A673 (cell line): ENCODE measurements at regions not wholly inside any gene's neighbourhood (a gene's known extent, or its start where the extent isn't known, plus 50 kb on each side); places are given as distances from the start of the nearest gene placed in this dataset.

Experiments used
- CTCF ChIP-seq: fragments of 300-800, 200-600 bp; sonication (generic); conservative IDR thresholded peaks from 2 replicates; pipeline ENCODE4 v1.5.1; 2017; ENCODE audit warnings: low read depth, mild to moderate bottlenecking, antibody characterized with exemption, low read length, moderate library complexity, mixed read lengths
- EZH2 ChIP-seq: fragments of 200-600 bp; sonication (generic); IDR thresholded peaks from 2 replicates; pipeline ENCODE4 v1.6.1; 2017; ENCODE audit warnings: borderline replicate concordance, low read depth, mild to moderate bottlenecking, mixed read lengths, antibody characterized with exemption, low read length; ENCODE audit not compliant: poor library complexity, severe bottlenecking

GRCh38 chr4:111040904-111041303 lies 418.0 kb upstream of the PITX2 start:
- TF ChIP-seq CTCF (no peak), EZH2 (no peak)
